Umbilical cord (tissue), 1 donor: ENCODE measurements at regions not wholly inside any gene's neighbourhood (a gene's known extent, or its start where the extent isn't known, plus 50 kb on each side); places are given as distances from the start of the nearest gene placed in this dataset.
A peak's percentile ranks its signal among the peaks of the same experiment; 100 is the strongest.

ENCODE experiments used
- DNase-seq: peaks from one replicate; pipeline ENCODE4 v3.0.0-alpha.2; 2015; ENCODE audit warnings: low spot score

GRCh38 chr6:41404182-41404845 is 68.9 kb downstream of the NCR2 start:
- DNase-seq: peak; percentile 66

GRCh38 chr6:41405941-41406727 is 70.7 kb downstream of the NCR2 start:
- DNase-seq: no peak

GRCh38 chr6:41406728-41407489 is 71.5 kb downstream of the NCR2 start:
- peak; percentile 43 for DNase-seq

GRCh38 chr6:41408576-41408975 is 73.2 kb downstream of the NCR2 start:
- no peak for DNase-seq

- no peak for DNase-seq
These were observed 73.6 kb downstream of the NCR2 start for GRCh38 chr6:41408982-41409381.

- no peak for DNase-seq
These were observed 74.1 kb downstream of the NCR2 start for GRCh38 chr6:41409489-41409888.

GRCh38 chr6:41411961-41412360 is 76.6 kb downstream of the NCR2 start:
- DNase-seq: no peak

- no peak for DNase-seq
These were observed 77.8 kb downstream of the NCR2 start for GRCh38 chr6:41413250-41413649.

- no peak for DNase-seq
These were observed 81.1 kb downstream of the NCR2 start for GRCh38 chr6:41416501-41416837.

- no peak for DNase-seq
These were observed 83.3 kb downstream of the NCR2 start for GRCh38 chr6:41418741-41419140.

- DNase-seq: no peak
These were observed 84.0 kb downstream of the NCR2 start for GRCh38 chr6:41419385-41419784.

GRCh38 chr6:41420186-41420585 is 84.8 kb downstream of the NCR2 start:
- DNase-seq: no peak

GRCh38 chr6:41422161-41422560 is 86.8 kb downstream of the NCR2 start:
- peak; percentile 44 for DNase-seq

GRCh38 chr6:41423002-41423401 is 87.6 kb downstream of the NCR2 start:
- no peak for DNase-seq

- peak; percentile 88 for DNase-seq
These were observed 89.1 kb downstream of the NCR2 start for GRCh38 chr6:41424370-41425058.

- DNase-seq: no peak
These were observed 90.1 kb downstream of the NCR2 start for GRCh38 chr6:41425511-41425910.

- DNase-seq: peak; percentile 70
These were observed 91.0 kb downstream of the NCR2 start for GRCh38 chr6:41426438-41426851.

- DNase-seq: no peak
These were observed 91.7 kb downstream of the NCR2 start for GRCh38 chr6:41426888-41427641.

- peak; percentile 29 for DNase-seq
These were observed 92.4 kb downstream of the NCR2 start for GRCh38 chr6:41427642-41428335.

GRCh38 chr6:41428336-41428995 is 93.1 kb downstream of the NCR2 start:
- DNase-seq: peak; percentile 54
